RWPE2 (cell line): ENCODE measurements at regions not wholly inside any gene's neighbourhood (a gene's known extent, or its start where the extent isn't known, plus 50 kb on each side); places are given as distances from the start of the nearest gene placed in this dataset.
A peak's percentile ranks its signal among the peaks of the same experiment; 100 is the strongest.

Experiments
- ATAC-seq: fragments of 200-7000 bp; cut with Tn5 transposase; 3 replicates; pipeline ENCODE4 v1.9.1; 2021; ENCODE audit warnings: low read depth
- DNase-seq: peaks from one replicate; pipeline ENCODE4 v3.0.0-alpha.2; 2020; ENCODE audit warnings: low spot score
- H3K27ac ChIP-seq: fragments of 450-650 bp; 2 replicates; pipeline ENCODE4 v1.5.1; 2017; ENCODE audit warnings: mild to moderate bottlenecking; ENCODE audit not compliant: poor library complexity, severe bottlenecking
- H3K27me3 ChIP-seq: fragments of 250-450 bp; sonication (Bioruptor Pico); 2 replicates; pipeline ENCODE4 v1.5.1; 2021; ENCODE audit warnings: mild to moderate bottlenecking, moderate library complexity; ENCODE audit not compliant: insufficient read depth, poor library complexity, severe bottlenecking
- H3K36me3 ChIP-seq: fragments of 250-450 bp; sonication (Bioruptor Pico); 2 replicates; pipeline ENCODE4 v1.5.1; 2020; ENCODE audit warnings: low read depth, mild to moderate bottlenecking, moderate library complexity
- H3K4me1 ChIP-seq: fragments of 250-450 bp; sonication (Bioruptor Pico); 2 replicates; pipeline ENCODE4 v1.5.1; 2021; ENCODE audit warnings: mild to moderate bottlenecking, moderate library complexity; ENCODE audit not compliant: insufficient read depth, poor library complexity, severe bottlenecking
- H3K4me3 ChIP-seq: fragments of 250-450 bp; sonication (Bioruptor Pico); 2 replicates; pipeline ENCODE4 v1.5.1; 2021; ENCODE audit warnings: mild to moderate bottlenecking, moderate library complexity; ENCODE audit not compliant: severe bottlenecking
- H3K9me3 ChIP-seq: fragments of 250-450 bp; sonication (Bioruptor Pico); 2 replicates; pipeline ENCODE4 v1.5.1; 2021; ENCODE audit warnings: mild to moderate bottlenecking, moderate library complexity; ENCODE audit not compliant: severe bottlenecking
- CTCF ChIP-seq: fragments of 450-650 bp; IDR thresholded peaks from one replicate; pipeline ENCODE4 v1.5.1; 2017; ENCODE audit warnings: mild to moderate bottlenecking, moderate library complexity; ENCODE audit not compliant: poor library complexity, severe bottlenecking

GRCh38 chr17:33888455-33888854 lies 366.6 kb upstream of the CCL2 start:
- H3K36me3 ChIP-seq, result no peaks in the 10 kb centered on the region
- no peak for DNase-seq
- H3K27me3 ChIP-seq, result no peaks in the 10 kb centered on the region
- ATAC-seq, result peak; percentile 58; the same call in 2 of the 3 replicates
- no peak for TF ChIP-seq CTCF
- H3K27ac ChIP-seq, result no peak overlapping the region
- no peaks in the 10 kb centered on the region for H3K4me1 ChIP-seq
- no peaks in the 10 kb centered on the region for H3K9me3 ChIP-seq
- no peak overlapping the region for H3K4me3 ChIP-seq

GRCh38 chr17:33889040-33889439 lies 366.0 kb upstream of the CCL2 start:
- no peaks in the 10 kb centered on the region for H3K27me3 ChIP-seq
- H3K36me3 ChIP-seq, result no peaks in the 10 kb centered on the region
- no peaks in the 10 kb centered on the region for H3K9me3 ChIP-seq
- no peaks in the 10 kb centered on the region for H3K4me1 ChIP-seq
- no peak for TF ChIP-seq CTCF
- no peak overlapping the region for H3K4me3 ChIP-seq
- ATAC-seq (no peak), DNase-seq (no peak)
- no peak overlapping the region for H3K27ac ChIP-seq

- Histone ChIP-seq H3K27me3 (no peaks in the 10 kb centered on the region), H3K4me3 (no peak overlapping the region), H3K27ac (no peak overlapping the region), H3K9me3 (no peaks in the 10 kb centered on the region), H3K36me3 (no peaks in the 10 kb centered on the region), H3K4me1 (no peaks in the 10 kb centered on the region)
- DNase-seq, result no peak
- ATAC-seq, result no peak
- TF ChIP-seq CTCF, result no peak
These were observed 365.3 kb upstream of the CCL2 start for GRCh38 chr17:33889766-33890165.

- Histone ChIP-seq H3K9me3 (no peaks in the 10 kb centered on the region), H3K27me3 (no peaks in the 10 kb centered on the region), H3K4me3 (no peak overlapping the region), H3K4me1 (no peaks in the 10 kb centered on the region), H3K36me3 (no peaks in the 10 kb centered on the region), H3K27ac (no peak overlapping the region)
- ATAC-seq (no peak), DNase-seq (no peak)
- no peak for TF ChIP-seq CTCF
These were observed 362.1 kb upstream of the CCL2 start for GRCh38 chr17:33892717-33893591.

GRCh38 chr17:33895491-33895890 lies 359.6 kb upstream of the CCL2 start:
- Histone ChIP-seq H3K27me3 (no peaks in the 10 kb centered on the region), H3K9me3 (no peaks in the 10 kb centered on the region), H3K4me3 (no peak overlapping the region), H3K4me1 (no peaks in the 10 kb centered on the region), H3K36me3 (no peaks in the 10 kb centered on the region), H3K27ac (no peak overlapping the region)
- DNase-seq (no peak), ATAC-seq (no peak)
- no peak for TF ChIP-seq CTCF
